DMS79 (cell line): ENCODE measurements at regions not wholly inside any gene's neighbourhood (a gene's known extent, or its start where the extent isn't known, plus 50 kb on each side); places are given as distances from the start of the nearest gene placed in this dataset.

Experiments
- DNase-seq: peaks from one replicate; lab custom pipeline; 2025; lab: John Stamatoyannopoulos, UW

DNA sequence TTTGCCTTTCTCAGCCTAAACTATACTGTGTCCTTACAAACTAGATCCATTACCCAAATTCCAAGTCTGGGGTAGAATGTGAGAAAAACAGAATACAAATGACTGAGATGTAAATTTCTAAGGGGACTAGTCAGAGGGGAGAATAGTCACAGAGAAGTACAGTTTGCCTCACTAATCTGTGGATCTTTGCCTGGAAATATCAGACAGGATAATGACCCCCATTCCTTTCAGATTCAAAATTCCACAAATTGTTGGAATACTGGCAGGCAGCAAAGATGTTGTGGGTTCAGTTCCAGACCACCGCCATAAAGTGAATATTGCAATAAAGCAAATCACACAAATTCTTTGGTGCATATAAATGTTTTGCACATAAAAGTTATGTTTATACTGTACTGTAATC, 762.8 kb upstream of the NR2F2 start:
- DNase-seq, result no peak

DNA sequence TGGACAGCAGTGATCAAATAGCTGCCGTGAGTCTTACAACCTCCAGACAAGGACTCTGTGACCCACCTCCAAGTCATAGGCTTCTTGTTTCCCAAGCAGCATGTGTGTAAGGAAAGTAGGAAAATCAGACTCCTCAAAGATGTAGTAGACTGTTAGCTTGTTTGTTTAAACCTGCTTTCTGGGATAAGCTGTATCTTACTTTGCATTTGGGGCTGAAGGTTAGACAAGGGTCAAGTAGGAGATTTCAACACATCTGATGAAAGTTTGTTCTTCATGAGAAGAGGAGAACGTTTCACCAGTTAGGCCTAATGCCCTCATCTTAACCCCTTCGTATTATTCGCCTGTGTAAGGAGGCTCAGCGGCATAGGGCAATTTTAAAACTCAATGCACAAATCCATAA, 756.4 kb upstream of the NR2F2 start:
- DNase-seq, result no peak

DNA sequence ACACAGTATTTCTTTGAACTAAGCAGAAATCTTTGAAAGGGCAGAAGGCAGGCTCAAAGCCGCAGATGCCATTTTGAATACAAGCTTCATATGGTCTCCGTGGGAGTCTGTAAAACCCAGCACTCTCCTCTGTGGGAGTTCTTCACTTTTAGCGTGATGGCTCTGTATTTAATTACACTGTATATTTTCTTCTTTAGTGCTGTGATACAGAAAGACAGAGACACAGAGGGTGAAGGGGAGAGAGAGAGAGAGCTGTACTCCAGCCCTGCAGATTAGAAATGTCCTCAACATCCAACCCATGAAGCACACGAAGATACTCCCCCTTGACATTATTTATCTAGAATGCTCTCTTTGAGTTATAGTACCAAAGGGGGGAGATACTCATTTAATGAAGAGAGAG, 752.6 kb upstream of the NR2F2 start:
- DNase-seq, result no peak

DNA sequence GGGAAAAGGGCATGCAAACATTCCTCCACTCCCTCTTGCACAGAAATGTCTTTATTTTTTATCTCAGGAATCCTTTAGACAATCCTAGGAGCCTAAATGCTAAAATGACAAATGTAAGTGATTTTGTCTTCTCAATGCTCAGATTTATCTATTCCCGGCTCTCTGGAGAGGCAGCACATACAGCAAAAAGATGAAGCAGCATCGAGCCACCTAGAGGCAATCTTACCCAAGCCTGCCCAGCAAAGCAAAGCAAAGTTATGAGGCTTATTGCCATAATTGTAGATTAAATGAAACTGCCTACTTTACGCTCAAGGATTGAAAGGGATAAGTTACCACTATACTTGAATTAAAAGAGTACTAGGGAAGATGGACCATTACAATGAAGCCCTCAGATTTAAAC, 750.4 kb upstream of the NR2F2 start:
- no peak for DNase-seq

DNA sequence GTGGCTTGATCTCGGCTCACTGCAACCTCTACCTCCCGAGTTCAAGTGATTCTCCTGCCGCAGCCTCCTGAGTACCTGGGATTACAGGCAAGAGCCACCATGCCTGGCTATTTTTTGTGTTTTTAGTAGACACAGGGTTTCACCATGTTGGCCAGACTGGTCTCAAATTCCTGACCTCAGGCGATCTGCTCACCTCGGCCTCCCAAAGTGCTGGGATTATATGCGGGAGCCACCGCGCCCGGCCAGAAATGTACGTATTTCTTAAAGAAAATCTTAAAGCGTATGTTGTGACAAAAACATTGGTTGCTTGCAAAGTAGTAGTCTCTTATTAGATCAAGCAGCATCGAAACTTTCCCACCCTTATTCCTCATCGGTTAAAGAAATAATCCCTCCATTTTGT, 748.9 kb upstream of the NR2F2 start:
- DNase-seq, result no peak

DNA sequence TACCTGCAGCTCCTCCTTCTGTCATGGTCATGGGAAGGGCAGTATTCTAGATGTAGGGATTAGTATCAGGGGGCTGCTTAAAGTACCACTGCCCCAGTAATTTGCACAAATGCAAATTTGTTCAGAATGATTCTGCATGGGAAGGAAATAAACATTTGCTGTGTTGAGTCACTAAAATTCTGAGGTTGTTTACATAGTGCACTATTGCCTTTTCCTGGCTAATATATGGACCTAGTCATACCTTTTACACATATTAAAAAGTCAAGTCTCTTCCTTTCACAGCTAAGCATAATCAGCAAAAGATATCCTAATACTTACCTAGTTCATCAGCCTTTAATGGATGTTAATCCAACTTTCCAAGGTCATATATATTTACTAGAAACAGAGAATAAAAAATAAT, 746.4 kb upstream of the NR2F2 start:
- no peak for DNase-seq

DNA sequence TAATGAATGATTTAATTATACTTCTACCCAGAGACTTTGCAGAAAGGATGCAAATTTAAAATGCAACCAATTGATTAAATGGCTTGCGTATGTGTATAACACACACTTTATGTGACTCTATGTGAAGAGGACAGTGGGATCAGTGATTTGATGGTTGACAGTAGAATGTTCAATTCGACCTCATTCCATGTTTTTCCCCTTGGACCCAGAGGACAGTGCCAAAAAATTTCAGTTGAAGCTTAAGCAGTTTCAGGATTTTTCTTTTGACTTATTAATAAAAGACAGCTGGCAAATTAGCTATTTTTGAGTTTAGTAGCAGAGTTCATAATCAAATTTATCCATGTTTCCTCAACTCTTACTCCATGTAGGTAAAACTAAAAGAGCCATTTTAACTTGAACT, 742.4 kb upstream of the NR2F2 start:
- no peak for DNase-seq

DNA sequence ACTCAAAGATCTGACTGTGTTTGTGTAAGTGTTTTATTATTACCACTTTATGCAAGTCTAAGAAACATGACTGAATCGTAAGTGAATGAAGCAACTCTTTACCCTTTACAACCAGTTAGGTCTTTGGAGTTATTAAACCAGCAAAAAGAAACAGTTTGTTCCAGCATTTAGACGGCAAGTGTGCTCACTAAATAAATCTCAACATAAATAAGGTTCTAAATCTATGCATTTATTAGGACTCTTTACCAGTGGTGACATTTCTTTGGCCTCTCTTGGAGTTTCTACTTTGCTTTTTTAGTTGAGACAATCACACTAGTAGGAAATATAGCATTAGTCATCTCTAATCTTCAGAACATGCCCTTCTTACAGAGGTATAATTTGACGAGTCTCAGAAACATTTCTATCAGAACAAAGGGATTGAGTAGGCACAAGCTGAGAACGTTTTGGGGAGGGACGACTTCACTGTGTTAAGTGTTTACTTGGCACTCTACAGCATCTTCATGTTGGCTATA, 739.9 kb upstream of the NR2F2 start:
- DNase-seq, result no peak

DNA sequence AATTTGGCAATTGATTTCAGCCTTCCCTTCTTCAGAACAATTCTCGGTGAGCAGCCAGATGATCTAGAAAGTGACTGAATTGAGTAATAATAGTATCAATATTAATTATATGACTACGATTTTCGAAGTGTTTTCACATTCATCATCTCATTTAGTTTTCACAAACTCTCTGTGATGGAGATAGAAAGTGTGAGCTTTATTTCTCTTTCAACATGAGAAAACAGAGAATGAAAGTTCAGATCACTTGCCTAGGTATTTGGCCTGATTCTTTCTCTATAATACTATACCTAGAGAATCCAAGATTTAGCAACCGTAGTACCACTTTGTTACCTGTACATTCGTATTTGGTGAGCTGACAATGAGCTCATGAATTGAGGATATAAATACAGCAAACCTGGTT, 739.2 kb upstream of the NR2F2 start:
- DNase-seq, result no peak

DNA sequence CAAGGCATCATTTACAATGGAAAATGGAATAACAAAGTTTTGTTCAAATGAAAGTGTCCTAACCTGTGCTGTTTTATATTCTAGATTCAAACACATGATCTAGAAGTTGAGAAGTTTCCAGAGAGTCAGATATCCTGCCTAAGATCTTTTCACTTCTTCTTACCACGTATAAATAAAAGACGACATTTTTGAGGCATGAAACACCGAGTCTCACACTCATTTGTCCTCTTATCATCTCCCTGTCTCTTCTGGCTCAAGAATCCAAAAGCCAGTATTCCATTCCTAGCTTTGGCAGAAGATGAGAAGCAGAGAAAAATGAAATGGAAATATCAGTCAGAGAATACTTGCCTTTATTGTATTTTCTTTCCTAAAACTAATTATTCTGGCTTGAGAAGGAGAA, 738.6 kb upstream of the NR2F2 start:
- no peak for DNase-seq

DNA sequence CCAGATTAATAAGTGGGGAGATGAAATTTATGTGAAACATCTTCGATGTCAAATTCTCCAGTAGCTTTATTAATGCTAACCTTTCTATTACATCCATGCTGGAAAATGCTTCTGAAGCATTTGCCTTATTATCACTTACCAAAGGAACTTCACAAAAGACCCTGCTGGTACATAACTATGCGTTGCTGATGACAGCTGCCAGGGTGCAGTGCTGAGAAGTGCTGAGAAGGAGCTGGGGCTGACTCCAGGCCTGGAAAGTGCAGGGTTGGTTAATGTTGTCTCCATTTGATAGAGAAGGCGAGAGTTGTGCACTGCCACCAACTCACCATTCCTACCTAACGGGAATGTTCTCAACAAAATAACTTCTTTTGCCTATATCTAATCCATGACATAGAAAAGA, 736.0 kb upstream of the NR2F2 start:
- no peak for DNase-seq

DNA sequence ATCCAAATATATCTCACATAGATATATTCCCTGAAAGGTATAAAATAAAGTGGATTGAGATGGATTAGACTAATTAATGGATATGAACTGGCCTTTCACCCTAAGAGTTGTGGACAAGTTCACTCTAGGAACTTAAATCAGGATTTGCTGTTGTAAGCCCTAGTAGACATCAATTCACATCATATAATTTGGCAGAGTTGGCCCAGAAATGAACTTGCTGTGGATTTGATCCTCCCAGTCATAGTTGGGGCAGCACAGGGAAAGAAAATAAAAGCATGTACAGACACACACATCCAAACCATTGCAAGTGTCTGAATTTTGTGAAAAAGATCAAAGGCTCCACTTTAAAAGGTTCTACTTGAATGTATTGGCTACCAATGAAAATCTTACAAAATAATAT, 734.7 kb upstream of the NR2F2 start:
- DNase-seq, result no peak

DNA sequence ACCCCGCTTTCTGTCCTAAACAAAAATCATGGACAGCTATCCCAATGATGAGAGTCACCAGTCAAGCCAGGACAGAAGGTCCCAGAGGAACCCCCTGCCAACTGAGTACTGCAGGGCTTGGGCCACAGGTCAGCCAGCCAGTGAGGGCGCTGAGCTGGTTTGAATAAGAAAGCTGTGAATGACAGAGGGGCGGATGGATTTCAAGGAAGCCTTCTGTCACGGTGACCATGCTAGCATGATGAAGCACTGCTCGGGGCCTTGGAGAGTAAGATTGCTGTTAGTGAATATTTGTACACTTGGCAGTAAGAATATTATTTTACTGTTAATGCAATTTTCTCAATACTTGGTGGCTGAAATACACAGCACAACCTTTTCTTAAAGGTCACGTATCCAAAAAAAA, 734.0 kb upstream of the NR2F2 start:
- DNase-seq, result no peak

DNA sequence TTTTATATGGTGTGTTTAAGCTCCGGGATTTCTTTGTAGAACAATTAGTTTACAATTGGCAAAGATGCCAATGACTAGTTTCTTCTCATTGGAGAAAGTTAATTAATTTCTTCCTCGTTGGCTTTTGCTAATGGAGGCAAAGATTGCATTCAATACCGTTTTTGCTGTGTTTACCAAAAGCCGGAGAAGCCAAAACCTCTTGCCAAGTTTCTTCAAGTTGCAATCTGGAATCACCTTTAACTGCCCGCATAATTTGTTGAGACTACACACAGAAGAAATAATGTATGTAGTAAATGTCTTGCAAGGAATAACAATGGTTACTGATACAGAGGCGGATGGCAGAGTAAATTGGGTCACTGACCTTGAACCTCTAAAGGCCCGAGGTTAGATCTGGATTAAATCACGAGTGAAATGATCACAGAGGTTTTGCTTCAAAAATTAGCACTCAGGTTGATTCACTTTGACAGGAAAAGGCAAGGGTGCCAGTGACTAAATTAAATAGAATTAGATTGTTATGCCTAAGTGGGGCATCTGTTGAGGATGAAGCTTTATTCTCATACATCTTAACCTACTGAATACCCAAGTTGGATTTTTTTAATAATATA, 732.1 kb upstream of the NR2F2 start:
- DNase-seq, result no peak

DNA sequence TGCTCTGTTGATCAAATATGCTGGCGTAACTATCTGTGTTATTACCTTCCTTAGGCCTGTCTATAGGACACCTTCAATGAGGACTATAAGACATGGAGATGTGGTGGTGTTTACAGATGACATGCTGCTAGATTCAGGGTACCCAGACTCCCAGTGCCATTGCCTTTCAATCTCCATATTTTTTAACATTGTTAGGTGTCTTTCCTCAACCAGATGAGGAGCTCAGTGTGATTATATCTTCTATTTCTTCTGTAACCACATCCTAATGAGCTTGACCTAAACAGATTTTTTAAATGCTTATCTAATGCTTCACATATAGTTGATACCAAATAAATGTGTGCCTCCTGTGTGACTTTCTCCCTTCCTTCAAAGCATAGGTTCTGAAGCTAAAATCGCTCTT, 730.1 kb upstream of the NR2F2 start:
- no peak for DNase-seq

DNA sequence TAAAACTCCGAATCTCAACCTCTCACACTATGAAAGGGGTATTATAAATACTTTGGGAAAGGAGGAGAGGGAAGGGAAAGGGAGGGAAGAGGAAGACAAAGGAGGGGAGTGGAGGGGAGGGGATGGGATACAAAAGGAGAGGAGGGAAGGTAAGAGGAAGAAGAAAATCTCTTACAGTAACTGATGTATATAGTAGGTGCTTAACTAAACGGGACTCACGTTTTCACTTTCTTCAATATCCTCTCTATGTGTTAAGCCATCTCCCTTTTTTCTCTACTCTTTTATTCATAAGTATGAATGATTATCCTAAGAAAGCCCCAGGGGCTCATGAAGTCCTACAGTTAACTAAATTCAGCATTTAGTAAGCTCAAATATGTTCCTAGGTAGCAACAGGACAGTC, 729.6 kb upstream of the NR2F2 start:
- no peak for DNase-seq

DNA sequence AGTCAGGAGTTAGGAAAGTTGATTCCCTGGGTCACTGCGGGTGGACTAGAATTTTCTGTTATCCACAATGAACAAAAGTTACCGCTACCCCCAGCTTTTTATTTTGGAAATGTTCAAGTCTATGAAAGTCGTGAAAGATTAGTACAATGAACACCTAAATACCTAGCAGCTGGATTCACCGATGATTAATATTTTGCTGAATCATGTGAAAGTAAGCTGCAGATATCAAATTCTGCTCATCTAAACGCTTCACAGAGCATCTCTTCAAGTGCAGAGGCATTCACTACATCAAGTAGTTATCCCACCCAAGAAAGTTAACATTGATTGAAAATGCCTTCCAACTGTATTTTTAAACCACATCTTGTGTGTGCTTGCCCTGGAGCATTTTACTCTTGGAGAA, 729.0 kb upstream of the NR2F2 start:
- DNase-seq, result no peak

DNA sequence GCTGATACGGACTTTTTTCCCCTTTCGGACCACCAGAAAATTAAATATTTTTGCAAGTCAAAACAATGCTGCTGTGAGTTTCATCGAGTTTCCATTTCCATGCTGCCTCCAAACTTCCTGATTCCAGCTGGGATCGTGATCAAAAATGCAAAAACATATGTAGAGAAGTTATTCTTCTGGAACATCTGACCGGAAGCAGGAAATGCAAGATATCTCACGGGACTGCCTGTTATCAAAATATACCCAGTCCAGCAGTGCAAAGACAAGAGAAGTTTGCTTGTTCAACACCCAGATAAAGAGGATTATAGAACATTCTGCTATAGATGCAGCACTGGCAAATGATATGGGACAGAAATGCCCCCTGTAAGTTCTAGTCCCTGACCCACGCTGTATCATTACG, 726.7 kb upstream of the NR2F2 start:
- DNase-seq, result no peak

DNA sequence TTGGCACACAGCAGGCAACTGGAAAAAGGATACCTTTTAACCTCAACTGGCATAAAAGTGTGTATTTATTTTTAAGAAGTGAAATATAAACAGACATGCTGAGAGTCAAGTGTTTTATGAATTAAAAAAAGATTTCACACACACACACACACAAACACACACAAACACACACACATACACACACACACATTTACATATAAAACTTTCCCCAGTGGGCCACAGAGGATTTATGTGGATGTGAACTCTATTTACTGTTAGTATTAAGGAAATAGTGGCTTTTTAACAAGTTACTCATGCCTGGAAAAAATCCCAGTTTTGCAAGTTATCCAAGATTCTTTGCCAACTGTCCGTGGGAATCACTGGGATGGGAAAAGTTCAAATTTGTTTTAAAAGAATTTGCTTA, 725.9 kb upstream of the NR2F2 start:
- no peak for DNase-seq

DNA sequence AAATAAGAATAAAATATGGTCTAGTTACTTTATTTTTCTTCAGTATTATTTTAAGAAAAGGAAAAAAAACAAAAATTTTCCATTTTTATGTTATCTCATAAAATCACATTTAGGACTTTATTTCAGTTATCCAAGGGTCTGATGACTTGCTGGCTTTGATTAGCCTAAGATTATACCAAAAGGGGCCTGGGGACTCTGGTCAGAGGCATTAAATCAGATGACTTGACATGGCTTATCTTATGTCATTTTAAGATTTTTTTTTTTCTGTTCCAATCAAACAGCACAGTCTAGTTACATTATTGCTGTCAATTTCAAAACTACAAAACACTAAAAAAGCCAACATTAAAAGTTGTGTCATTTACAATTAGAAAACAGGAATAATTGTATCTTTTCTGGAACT, 725.4 kb upstream of the NR2F2 start:
- DNase-seq, result no peak

DNA sequence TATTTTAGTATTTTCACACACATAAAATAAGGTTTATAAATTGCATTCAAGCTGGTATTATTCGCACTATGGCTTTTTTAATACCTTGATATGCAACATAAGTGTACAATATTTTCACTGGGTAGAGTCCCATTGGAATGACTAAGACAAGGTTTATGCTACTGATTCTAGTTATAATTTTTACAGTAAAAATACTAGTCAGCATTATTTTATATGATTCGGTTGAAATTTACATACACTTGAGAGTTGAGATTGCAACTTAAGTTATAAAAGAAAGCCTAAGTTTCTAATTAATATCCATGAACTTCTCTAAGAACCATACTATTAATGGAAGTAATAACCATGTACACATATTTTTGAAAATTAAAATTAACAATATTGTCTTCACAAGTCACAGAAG, 723.9 kb upstream of the NR2F2 start:
- DNase-seq, result no peak

DNA sequence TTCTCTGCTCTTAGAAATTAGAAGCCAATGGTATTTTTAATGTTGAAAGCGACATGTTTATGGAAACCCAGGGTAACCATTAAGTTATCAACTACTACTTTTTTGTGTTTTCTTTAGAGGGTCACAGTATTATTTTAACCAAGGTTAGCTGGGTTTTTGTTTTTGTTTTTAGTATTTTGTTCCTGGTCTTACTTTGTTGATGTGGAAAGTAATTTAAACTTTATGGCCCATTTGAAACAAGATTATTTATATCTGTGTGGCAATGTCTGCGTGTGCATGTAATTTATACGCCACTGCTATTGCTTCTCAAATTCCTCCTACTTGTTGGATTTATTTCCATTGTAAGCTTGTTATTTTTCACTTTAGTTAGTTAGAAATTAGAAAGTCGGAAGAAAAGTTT, 722.1 kb upstream of the NR2F2 start:
- no peak for DNase-seq

DNA sequence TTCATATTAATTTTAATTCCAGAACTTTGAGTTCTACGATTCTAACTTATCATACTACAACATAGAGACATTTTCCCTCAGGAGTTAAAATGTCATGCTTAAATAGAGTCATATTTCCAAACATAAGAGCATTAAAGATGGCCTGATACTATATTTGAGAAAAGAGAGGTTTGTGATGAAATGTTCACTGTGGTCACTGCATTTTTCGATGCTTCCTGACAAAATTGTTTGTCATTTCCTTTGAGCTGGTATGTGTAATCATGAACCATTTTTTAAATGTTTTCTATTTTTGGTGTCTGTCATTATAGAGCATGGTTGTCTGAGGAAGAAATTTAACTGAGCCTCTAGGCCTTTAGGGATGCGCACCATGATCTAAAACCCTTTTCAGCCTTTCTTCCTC, 721.4 kb upstream of the NR2F2 start:
- DNase-seq, result no peak

DNA sequence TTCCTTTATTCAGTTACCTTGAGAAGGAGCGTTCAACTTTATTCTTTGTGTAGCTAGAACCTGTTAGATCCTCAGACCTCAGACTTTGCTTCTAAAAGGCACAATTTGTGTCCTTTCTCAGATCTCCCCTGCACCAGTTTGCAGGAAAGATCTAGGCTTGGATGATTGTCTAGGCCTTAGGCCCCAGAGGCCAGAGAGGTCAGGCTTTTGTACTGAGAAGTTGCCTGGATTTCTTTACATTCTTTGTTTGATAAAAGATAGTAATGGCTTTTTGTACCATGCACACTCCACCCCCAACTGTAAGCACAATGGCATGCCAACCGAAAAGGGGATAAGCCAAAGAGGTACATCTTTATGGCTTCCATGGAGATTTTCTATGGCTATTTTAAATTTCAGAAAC, 719.6 kb upstream of the NR2F2 start:
- DNase-seq, result no peak

DNA sequence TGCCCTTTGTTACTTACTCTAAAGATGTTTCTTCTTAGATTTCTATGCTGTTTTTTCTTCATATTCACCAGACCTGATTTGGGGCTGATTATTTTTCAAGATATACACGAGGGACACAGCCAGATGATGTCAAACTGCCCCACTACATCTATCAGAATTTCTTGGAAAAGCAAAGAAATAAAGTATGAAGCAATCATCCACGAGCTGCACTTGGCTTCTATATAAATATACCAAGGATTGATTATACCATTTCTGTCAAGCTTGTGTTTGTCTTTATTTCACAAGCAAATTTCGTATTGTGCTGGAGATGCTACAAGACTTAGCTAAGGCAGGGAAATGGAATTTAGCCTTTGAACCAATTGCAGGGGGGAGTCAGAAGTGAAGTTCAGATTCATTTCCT, 715.1 kb upstream of the NR2F2 start:
- no peak for DNase-seq
